ENCODE measurements at regions not wholly inside any gene's neighbourhood (a gene's known extent, or its start where the extent isn't known, plus 50 kb on each side); places are given as distances from the start of the nearest gene placed in this dataset.
"Not testable (repeated sequence)": the region's sequence is repeated elsewhere in the genome, so short reads cannot be mapped to it uniquely, and the experiment has no call there.

- intact Hi-C loops (cut with DNase I), result no loop called here
- no peak for DNase-seq (ENCODE audit: low spot score)
- ATAC-seq, result peak; percentile 70
Observed at GRCh38 chr22:22714600-22715335, 70.4 kb downstream of the GGTLC2 start.

- ATAC-seq, result no peak
- DNase-seq (ENCODE audit: low spot score), result no peak
- intact Hi-C loops (cut with DNase I), result no loop called here
Observed at GRCh38 chr22:22716136-22716665, 71.8 kb downstream of the GGTLC2 start.

GRCh38 chr22:22717664-22718063 is 73.2 kb downstream of the GGTLC2 start:
- DNase-seq (ENCODE audit: low spot score) (no peak), ATAC-seq (no peak)
- intact Hi-C loops (cut with DNase I), result no loop called here

GRCh38 chr22:22720201-22720723 is 75.8 kb downstream of the GGTLC2 start:
- intact Hi-C loops (cut with DNase I), result no loop called here
- peak; percentile 73 for ATAC-seq
- DNase-seq (ENCODE audit: low spot score), result no peak

GRCh38 chr22:22720724-22721261 is 76.4 kb downstream of the GGTLC2 start:
- intact Hi-C loops (cut with DNase I), result no loop called here
- ATAC-seq (peak; percentile 74), DNase-seq (ENCODE audit: low spot score) (no peak)

GRCh38 chr22:22721681-22722354 is 77.4 kb downstream of the GGTLC2 start:
- intact Hi-C loops (cut with DNase I), result no loop called here
- no peak for DNase-seq (ENCODE audit: low spot score)
- ATAC-seq, result no peak

GRCh38 chr22:22728382-22728781 is 84.0 kb downstream of the GGTLC2 start:
- intact Hi-C loops (cut with DNase I), result no loop called here
- DNase-seq (ENCODE audit: low spot score) (no peak), ATAC-seq (no peak)

- intact Hi-C loops (cut with DNase I), result no loop called here
- ATAC-seq (no peak), DNase-seq (ENCODE audit: low spot score) (no peak)
Observed at GRCh38 chr22:22730655-22731373, 86.4 kb downstream of the GGTLC2 start.

GRCh38 chr22:22731374-22731676 is 86.9 kb downstream of the GGTLC2 start:
- no peak for DNase-seq (ENCODE audit: low spot score)
- intact Hi-C loops (cut with DNase I), result no loop called here
- no peak for ATAC-seq

- intact Hi-C loops (cut with DNase I); ATAC-seq; DNase-seq (ENCODE audit: low spot score): not testable (repeated sequence)
Observed at GRCh38 chr22:22733006-22733405, 88.6 kb downstream of the GGTLC2 start.

GRCh38 chr22:22733881-22734373 is 89.5 kb downstream of the GGTLC2 start:
- DNase-seq (ENCODE audit: low spot score) (no peak), ATAC-seq (no peak)
- intact Hi-C loops (cut with DNase I), result no loop called here

- intact Hi-C loops (cut with DNase I); DNase-seq (ENCODE audit: low spot score); ATAC-seq: not testable (repeated sequence)
Observed at GRCh38 chr22:22734395-22735272, 90.2 kb downstream of the GGTLC2 start.

- ATAC-seq; DNase-seq (ENCODE audit: low spot score); intact Hi-C loops (cut with DNase I): not testable (repeated sequence)
Observed at GRCh38 chr22:22735276-22735675, 90.9 kb downstream of the GGTLC2 start.

GRCh38 chr22:22735695-22736611 is 91.5 kb downstream of the GGTLC2 start:
- DNase-seq (ENCODE audit: low spot score) (no peak), ATAC-seq (no peak)
- intact Hi-C loops (cut with DNase I), result no loop called here

GRCh38 chr22:22737590-22737989 is 93.2 kb downstream of the GGTLC2 start:
- intact Hi-C loops (cut with DNase I), result no loop called here
- ATAC-seq, result no peak
- DNase-seq (ENCODE audit: low spot score), result no peak

GRCh38 chr22:22738959-22739585 is 94.7 kb downstream of the GGTLC2 start:
- DNase-seq (ENCODE audit: low spot score), result no peak
- intact Hi-C loops (cut with DNase I), result no loop called here
- no peak for ATAC-seq
